HepG2 (cell line): ENCODE measurements at regions not wholly inside any gene's neighbourhood (a gene's known extent, or its start where the extent isn't known, plus 50 kb on each side); places are given as distances from the start of the nearest gene placed in this dataset.

Experiments
- ARID4A ChIP-seq: sonication (generic); formaldehyde crosslinking; IDR thresholded peaks from 2 replicates; pipeline ENCODE4 v1.5.0; 2020; ENCODE audit warnings: mild to moderate bottlenecking, missing genetic modification reagents, borderline replicate concordance
- CEBPB ChIP-seq: IDR thresholded peaks from 2 replicates; pipeline ENCODE4 v1.6.1; 2011; ENCODE audit warnings: low read depth, low read length, improper control_type of control experiment, borderline replicate concordance
- FOXM1 ChIP-seq: sonication (generic); formaldehyde crosslinking; IDR thresholded peaks from 2 replicates; pipeline ENCODE4 v1.5.0; 2020; ENCODE audit warnings: missing genetic modification reagents
- HOXA3 ChIP-seq: sonication (generic); formaldehyde crosslinking; IDR thresholded peaks from 2 replicates; pipeline ENCODE4 v1.5.0; 2020; ENCODE audit warnings: missing genetic modification reagents
- KAT8 ChIP-seq: IDR thresholded peaks from 2 replicates; pipeline ENCODE4 v1.6.1; 2016; ENCODE audit warnings: missing genetic modification reagents, missing compliant biosample characterization
- NR2F1 ChIP-seq, 2 experiments: fragments of 450-650 bp in 1 of 2; formaldehyde crosslinking in 1 of 2; IDR thresholded peaks; 2 replicates each; pipeline versions ENCODE4 v1.5.0 to v1.6.1; 2016 to 2020; ENCODE audit warnings: mild to moderate bottlenecking in 1 of 2, missing compliant biosample characterization in 1 of 2, missing genetic modification reagents in 1 of 2, moderate library complexity in 1 of 2
- POGZ ChIP-seq: sonication (generic); formaldehyde crosslinking; IDR thresholded peaks from 2 replicates; pipeline ENCODE4 v1.4.0; 2020; ENCODE audit warnings: mild to moderate bottlenecking, missing genetic modification reagents
- SIX1 ChIP-seq: sonication (generic); formaldehyde crosslinking; IDR thresholded peaks from 2 replicates; pipeline ENCODE4 v1.4.0; 2020; ENCODE audit warnings: missing genetic modification reagents, borderline replicate concordance
- SKIL ChIP-seq: sonication (generic); formaldehyde crosslinking; IDR thresholded peaks from 2 replicates; pipeline ENCODE4 v1.8.0; 2022; ENCODE audit warnings: missing genetic modification reagents, mild to moderate bottlenecking, moderate library complexity, borderline replicate concordance
- TOE1 ChIP-seq: sonication (generic); formaldehyde crosslinking; IDR thresholded peaks from 2 replicates; pipeline ENCODE4 v1.4.0; 2020; ENCODE audit warnings: mild to moderate bottlenecking, missing genetic modification reagents
- ZMAT3 ChIP-seq: sonication (generic); formaldehyde crosslinking; conservative IDR thresholded peaks from 2 replicates; pipeline ENCODE4 v1.7.0; 2021; ENCODE audit warnings: missing genetic modification reagents
- ZNF382 ChIP-seq: sonication (generic); formaldehyde crosslinking; IDR thresholded peaks from 2 replicates; pipeline ENCODE4 v1.5.0; 2020; ENCODE audit warnings: missing genetic modification reagents, mild to moderate bottlenecking, borderline replicate concordance
- ZNF432 ChIP-seq: sonication (generic); formaldehyde crosslinking; IDR thresholded peaks from 2 replicates; pipeline ENCODE4 v1.5.0; 2020; ENCODE audit warnings: missing genetic modification reagents, mild to moderate bottlenecking, borderline replicate concordance
- ZNF510 ChIP-seq: sonication (generic); formaldehyde crosslinking; IDR thresholded peaks from 2 replicates; pipeline ENCODE4 v1.4.0; 2020; ENCODE audit warnings: low read depth, mild to moderate bottlenecking, missing genetic modification reagents
- ZNF543 ChIP-seq: sonication (generic); formaldehyde crosslinking; IDR thresholded peaks from 2 replicates; pipeline ENCODE4 v1.4.0; 2020; ENCODE audit warnings: mild to moderate bottlenecking, missing genetic modification reagents
- ZNF879 ChIP-seq: sonication (generic); formaldehyde crosslinking; IDR thresholded peaks from 2 replicates; pipeline ENCODE4 v1.8.1; 2023; ENCODE audit warnings: missing genetic modification reagents
- ZSCAN20 ChIP-seq: sonication (generic); formaldehyde crosslinking; IDR thresholded peaks from 2 replicates; pipeline ENCODE4 v1.4.0; 2020; ENCODE audit warnings: missing genetic modification reagents, mild to moderate bottlenecking, borderline replicate concordance
- TF ChIP-seq, protein P1 (sequence below): sonication (generic); formaldehyde crosslinking; IDR thresholded peaks from 2 replicates; pipeline ENCODE4 v1.5.1; 2020; ENCODE audit warnings: missing genetic modification reagents, mild to moderate bottlenecking, borderline replicate concordance
- TF ChIP-seq, protein P2 (sequence below): sonication (generic); formaldehyde crosslinking; IDR thresholded peaks from 2 replicates; pipeline ENCODE4 v1.4.0; 2020; ENCODE audit warnings: low read depth, mild to moderate bottlenecking, missing genetic modification reagents
- TF ChIP-seq, protein P3 (sequence below): IDR thresholded peaks from 2 replicates; pipeline ENCODE4 v1.6.1; 2016

- TF ChIP-seq TOE1 (CRISPR knock-in tag) (no peak), ZNF543 (CRISPR knock-in tag) (no peak), NR2F1 (CRISPR knock-in tag; IDR thresholded peaks at IDR 0.05) (peak in 1 of 2 experiments; percentile 72; a peak in 2 of 4 replicates), POGZ (CRISPR knock-in tag) (peak; percentile 70), SIX1 (peak; percentile 41; the same call in 1 of the 2 replicates), ZSCAN20 (CRISPR knock-in tag) (no peak), CEBPB (0 out of 2 replicates have a peak, but pooled peaks have one; percentile 15), ZNF510 (no peak), ARID4A (no peak; the same call in 1 of the 2 replicates), HOXA3 (CRISPR knock-in tag) (peak; percentile 58; the same call in 1 of the 2 replicates), FOXM1 (CRISPR knock-in tag) (no peak), ZNF382 (CRISPR knock-in tag) (peak; percentile 99), SKIL (CRISPR knock-in tag) (peak; percentile 37; the same call in 1 of the 2 replicates), KAT8 (CRISPR knock-in tag) (peak; percentile 56; the same call in 1 of the 2 replicates), ZNF432 (no peak), ZNF879 (CRISPR knock-in tag) (no peak), ZMAT3 (CRISPR knock-in tag) (0 out of 2 replicates have a peak, but pooled peaks have one; percentile 32)
- TF ChIP-seq, protein P1, sequence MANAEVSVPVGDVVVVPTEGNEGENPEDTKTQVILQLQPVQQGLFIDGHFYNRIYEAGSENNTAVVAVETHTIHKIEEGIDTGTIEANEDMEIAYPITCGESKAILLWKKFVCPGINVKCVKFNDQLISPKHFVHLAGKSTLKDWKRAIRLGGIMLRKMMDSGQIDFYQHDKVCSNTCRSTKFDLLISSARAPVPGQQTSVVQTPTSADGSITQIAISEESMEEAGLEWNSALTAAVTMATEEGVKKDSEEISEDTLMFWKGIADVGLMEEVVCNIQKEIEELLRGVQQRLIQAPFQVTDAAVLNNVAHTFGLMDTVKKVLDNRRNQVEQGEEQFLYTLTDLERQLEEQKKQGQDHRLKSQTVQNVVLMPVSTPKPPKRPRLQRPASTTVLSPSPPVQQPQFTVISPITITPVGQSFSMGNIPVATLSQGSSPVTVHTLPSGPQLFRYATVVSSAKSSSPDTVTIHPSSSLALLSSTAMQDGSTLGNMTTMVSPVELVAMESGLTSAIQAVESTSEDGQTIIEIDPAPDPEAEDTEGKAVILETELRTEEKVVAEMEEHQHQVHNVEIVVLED, result no peak
- TF ChIP-seq, protein P2, sequence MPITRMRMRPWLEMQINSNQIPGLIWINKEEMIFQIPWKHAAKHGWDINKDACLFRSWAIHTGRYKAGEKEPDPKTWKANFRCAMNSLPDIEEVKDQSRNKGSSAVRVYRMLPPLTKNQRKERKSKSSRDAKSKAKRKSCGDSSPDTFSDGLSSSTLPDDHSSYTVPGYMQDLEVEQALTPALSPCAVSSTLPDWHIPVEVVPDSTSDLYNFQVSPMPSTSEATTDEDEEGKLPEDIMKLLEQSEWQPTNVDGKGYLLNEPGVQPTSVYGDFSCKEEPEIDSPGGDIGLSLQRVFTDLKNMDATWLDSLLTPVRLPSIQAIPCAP (CRISPR knock-in tag), result no peak
- TF ChIP-seq, protein P3, sequence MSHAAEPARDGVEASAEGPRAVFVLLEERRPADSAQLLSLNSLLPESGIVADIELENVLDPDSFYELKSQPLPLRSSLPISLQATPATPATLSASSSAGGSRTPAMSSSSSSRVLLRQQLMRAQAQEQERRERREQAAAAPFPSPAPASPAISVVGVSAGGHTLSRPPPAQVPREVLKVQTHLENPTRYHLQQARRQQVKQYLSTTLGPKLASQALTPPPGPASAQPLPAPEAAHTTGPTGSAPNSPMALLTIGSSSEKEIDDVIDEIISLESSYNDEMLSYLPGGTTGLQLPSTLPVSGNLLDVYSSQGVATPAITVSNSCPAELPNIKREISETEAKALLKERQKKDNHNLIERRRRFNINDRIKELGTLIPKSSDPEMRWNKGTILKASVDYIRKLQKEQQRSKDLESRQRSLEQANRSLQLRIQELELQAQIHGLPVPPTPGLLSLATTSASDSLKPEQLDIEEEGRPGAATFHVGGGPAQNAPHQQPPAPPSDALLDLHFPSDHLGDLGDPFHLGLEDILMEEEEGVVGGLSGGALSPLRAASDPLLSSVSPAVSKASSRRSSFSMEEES (CRISPR knock-in tag), result 0 out of 2 replicates have a peak, but pooled peaks have one; percentile 40
Observed at GRCh38 chr18:42168487-42168886, 213.5 kb downstream of the PIK3C3 start (continued).
